ENCODE measurements at regions not wholly inside any gene's neighbourhood (a gene's known extent, or its start where the extent isn't known, plus 50 kb on each side); places are given as distances from the start of the nearest gene placed in this dataset.

DNA sequence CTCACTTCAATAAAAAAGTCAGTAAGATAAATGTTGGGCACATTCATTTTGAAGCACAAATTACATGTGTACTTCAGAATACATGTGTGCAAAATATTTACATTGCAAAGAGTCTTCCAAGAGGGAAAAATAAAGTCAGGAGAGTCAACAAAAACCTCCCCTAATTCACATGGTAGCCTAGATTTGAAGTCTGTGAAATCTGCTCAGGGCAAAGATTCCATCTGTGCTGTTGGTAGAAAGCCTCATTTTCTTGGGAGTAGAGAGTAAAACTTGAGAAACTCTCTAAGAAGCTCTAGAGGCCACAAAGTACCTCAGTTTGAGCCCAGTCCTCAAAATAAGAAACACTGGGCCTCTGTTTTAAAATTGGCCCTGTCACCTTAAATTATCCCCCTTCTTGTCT lies 303.4 kb downstream of the RAB28 start:
- TF ChIP-seq POLR2AphosphoS5 (IDR thresholded peaks at IDR 0.05) (no peak), POLR2A (IDR thresholded peaks at IDR 0.05) (no peak)
- TF ChIP-seq, protein P1, sequence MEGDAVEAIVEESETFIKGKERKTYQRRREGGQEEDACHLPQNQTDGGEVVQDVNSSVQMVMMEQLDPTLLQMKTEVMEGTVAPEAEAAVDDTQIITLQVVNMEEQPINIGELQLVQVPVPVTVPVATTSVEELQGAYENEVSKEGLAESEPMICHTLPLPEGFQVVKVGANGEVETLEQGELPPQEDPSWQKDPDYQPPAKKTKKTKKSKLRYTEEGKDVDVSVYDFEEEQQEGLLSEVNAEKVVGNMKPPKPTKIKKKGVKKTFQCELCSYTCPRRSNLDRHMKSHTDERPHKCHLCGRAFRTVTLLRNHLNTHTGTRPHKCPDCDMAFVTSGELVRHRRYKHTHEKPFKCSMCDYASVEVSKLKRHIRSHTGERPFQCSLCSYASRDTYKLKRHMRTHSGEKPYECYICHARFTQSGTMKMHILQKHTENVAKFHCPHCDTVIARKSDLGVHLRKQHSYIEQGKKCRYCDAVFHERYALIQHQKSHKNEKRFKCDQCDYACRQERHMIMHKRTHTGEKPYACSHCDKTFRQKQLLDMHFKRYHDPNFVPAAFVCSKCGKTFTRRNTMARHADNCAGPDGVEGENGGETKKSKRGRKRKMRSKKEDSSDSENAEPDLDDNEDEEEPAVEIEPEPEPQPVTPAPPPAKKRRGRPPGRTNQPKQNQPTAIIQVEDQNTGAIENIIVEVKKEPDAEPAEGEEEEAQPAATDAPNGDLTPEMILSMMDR (IDR thresholded peaks at IDR 0.05) = no peak
